Caco-2 (cell line): ENCODE measurements at regions not wholly inside any gene's neighbourhood (a gene's known extent, or its start where the extent isn't known, plus 50 kb on each side); places are given as distances from the start of the nearest gene placed in this dataset.

Experiments
- BruUV-seq: library from RNA; stranded (reverse); fragments of 400-500 nt; replicated peaks from 2 replicates; lab custom pipeline; 2021; lab: Mats Ljungman, UMichigan
- CTCF ChIA-PET: fragments of 300-600 bp; sonication (Branson Sonifier 250); formaldehyde crosslinking; loops from one replicate; lab custom pipeline; 2022; ENCODE audit warnings: antibody characterized with exemption; lab: Charles Lee
- POLR2A ChIA-PET: fragments of 300-600 bp; sonication (Branson Sonifier 250); formaldehyde crosslinking; loops from one replicate; lab custom pipeline; 2022; ENCODE audit warnings: antibody characterized with exemption; lab: Charles Lee
- DNase-seq, 2 experiments: peaks; one replicate each; pipeline versions ENCODE4 v3.0.0 to v3.0.0-alpha.2; 2020 to 2022
- H3K27me3 ChIP-seq: replicated peaks from 2 replicates; pipeline ENCODE4 v1.6.0; 2011; ENCODE audit warnings: low read length; ENCODE audit not compliant: control insufficient read depth, insufficient read depth
- H3K36me3 ChIP-seq: 2 replicates; pipeline ENCODE4 v1.5.1; 2011; ENCODE audit warnings: low read length; ENCODE audit not compliant: control insufficient read depth, insufficient read depth
- H3K4me1 ChIP-seq: fragments of 250-450 bp; sonication (Bioruptor Pico); 2 replicates; pipeline ENCODE4 v1.5.1; 2020; ENCODE audit warnings: mild to moderate bottlenecking
- H3K4me3 ChIP-seq: 2 replicates; pipeline ENCODE4 v1.5.1; 2011; ENCODE audit warnings: low read depth, mild to moderate bottlenecking, control low read depth, low read length
- H3K9me3 ChIP-seq: fragments of 250-450 bp; sonication (Bioruptor Pico); 2 replicates; pipeline ENCODE4 v1.5.1; 2020; ENCODE audit warnings: mild to moderate bottlenecking, moderate library complexity
- H3K27ac Mint-ChIP-seq: one replicate; pipeline ENCODE4 v1.8.0; 2022; ENCODE audit warnings: mixed read lengths; ENCODE audit not compliant: unreplicated experiment
- H3K27me3 Mint-ChIP-seq: one replicate; pipeline ENCODE4 v1.8.0; 2022; ENCODE audit warnings: mixed read lengths; ENCODE audit not compliant: insufficient read depth, unreplicated experiment
- H3K36me3 Mint-ChIP-seq: one replicate; pipeline ENCODE4 v1.8.0; 2022; ENCODE audit warnings: mild to moderate bottlenecking, mixed read lengths; ENCODE audit not compliant: insufficient read depth, unreplicated experiment
- H3K4me1 Mint-ChIP-seq: one replicate; pipeline ENCODE4 v1.8.0; 2022; ENCODE audit warnings: low read depth, mixed read lengths; ENCODE audit not compliant: unreplicated experiment
- H3K4me3 Mint-ChIP-seq: one replicate; pipeline ENCODE4 v1.8.0; 2022; ENCODE audit warnings: mild to moderate bottlenecking, moderate library complexity, mixed read lengths; ENCODE audit not compliant: unreplicated experiment
- H3K9me3 Mint-ChIP-seq: one replicate; pipeline ENCODE4 v1.8.0; 2022; ENCODE audit warnings: mixed read lengths; ENCODE audit not compliant: unreplicated experiment
- intact Hi-C: fragments of 100-400 bp; cut with micrococcal nuclease; formaldehyde crosslinking; loops from one replicate; pipeline ENCODE4 v1.10.0; 2022; ENCODE audit not compliant: unreplicated experiment
- TF ChIP-seq, protein P1 (sequence below), 2 experiments: fragments of 200-600 bp in 1 of 2; IDR thresholded peaks; 1 replicate in 1 of 2; 2 replicates in 1 of 2; pipeline versions ENCODE4 v1.5.1 to v1.8.0; 2011 to 2022; ENCODE audit warnings: antibody characterized with exemption in 1 of 2, control low read depth in 1 of 2, inconsistent platforms in 1 of 2, low read depth in 1 of 2, low read length in 1 of 2, mild to moderate bottlenecking in 1 of 2, moderate library complexity in 1 of 2; ENCODE audit not compliant: insufficient read depth in 1 of 2, severe bottlenecking in 1 of 2, unreplicated experiment in 1 of 2

DNA sequence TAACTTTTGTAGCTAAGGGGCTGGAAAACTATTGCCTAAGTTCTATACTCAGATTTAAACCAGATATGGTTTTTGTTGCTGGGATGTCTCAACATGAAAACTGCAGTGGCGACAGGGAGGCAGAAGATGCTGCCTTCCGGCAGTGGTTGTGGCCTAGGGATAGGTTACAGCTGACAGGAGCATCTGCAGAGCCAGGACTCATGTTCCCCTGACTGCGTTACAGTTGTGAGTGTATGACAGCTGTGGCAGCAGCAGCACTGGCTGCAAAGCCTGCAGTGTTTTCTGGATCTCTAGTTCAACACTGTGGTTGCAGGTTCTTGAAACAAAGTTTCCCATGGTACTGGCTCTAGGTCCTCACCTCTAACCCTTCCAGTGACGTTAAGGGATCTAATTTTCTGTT is 498.8 kb upstream of the CDH18 start:
- BruUV-seq: no TSS peak
- Mint-ChIP-seq H3K36me3 (no peaks in the 10 kb centered on the region), H3K4me1 (no peaks in the 10 kb centered on the region), H3K27me3 (no peaks in the 10 kb centered on the region), H3K27ac (no peak overlapping the region), H3K9me3 (no peaks in the 10 kb centered on the region), H3K4me3 (no peak overlapping the region)
- intact Hi-C loops: no loop called here
- H3K4me1 ChIP-seq: no peaks in the 10 kb centered on the region
- H3K4me3 ChIP-seq: no peak overlapping the region
- TF ChIP-seq, protein P1, sequence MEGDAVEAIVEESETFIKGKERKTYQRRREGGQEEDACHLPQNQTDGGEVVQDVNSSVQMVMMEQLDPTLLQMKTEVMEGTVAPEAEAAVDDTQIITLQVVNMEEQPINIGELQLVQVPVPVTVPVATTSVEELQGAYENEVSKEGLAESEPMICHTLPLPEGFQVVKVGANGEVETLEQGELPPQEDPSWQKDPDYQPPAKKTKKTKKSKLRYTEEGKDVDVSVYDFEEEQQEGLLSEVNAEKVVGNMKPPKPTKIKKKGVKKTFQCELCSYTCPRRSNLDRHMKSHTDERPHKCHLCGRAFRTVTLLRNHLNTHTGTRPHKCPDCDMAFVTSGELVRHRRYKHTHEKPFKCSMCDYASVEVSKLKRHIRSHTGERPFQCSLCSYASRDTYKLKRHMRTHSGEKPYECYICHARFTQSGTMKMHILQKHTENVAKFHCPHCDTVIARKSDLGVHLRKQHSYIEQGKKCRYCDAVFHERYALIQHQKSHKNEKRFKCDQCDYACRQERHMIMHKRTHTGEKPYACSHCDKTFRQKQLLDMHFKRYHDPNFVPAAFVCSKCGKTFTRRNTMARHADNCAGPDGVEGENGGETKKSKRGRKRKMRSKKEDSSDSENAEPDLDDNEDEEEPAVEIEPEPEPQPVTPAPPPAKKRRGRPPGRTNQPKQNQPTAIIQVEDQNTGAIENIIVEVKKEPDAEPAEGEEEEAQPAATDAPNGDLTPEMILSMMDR (IDR thresholded peaks at IDR 0.05; ENCODE audit: insufficient read depth in 1 of 2, low read depth in 1 of 2, low read length in 1 of 2, severe bottlenecking in 1 of 2, unreplicated experiment in 1 of 2): no peak
- POLR2A ChIA-PET: no interaction called here
- DNase-seq: no peak
- CTCF ChIA-PET: no interaction called here
- H3K27me3 ChIP-seq: no peaks in the 10 kb centered on the region
- no peaks in the 10 kb centered on the region for H3K9me3 ChIP-seq
- no peaks in the 10 kb centered on the region for H3K36me3 ChIP-seq

GRCh38 chr5:20476016-20476415 is 488.0 kb upstream of the CDH18 start:
- no peaks in the 10 kb centered on the region for H3K36me3 Mint-ChIP-seq
- no peaks in the 10 kb centered on the region for H3K27me3 Mint-ChIP-seq
- no TSS peak for BruUV-seq
- Histone ChIP-seq H3K9me3 (no peaks in the 10 kb centered on the region), H3K4me1 (no peaks in the 10 kb centered on the region), H3K4me3 (no peak overlapping the region), H3K27me3 (no peaks in the 10 kb centered on the region), H3K36me3 (no peaks in the 10 kb centered on the region)
- ChIA-PET CTCF (no interaction called here), POLR2A (no interaction called here)
- no peak for DNase-seq
- no peaks in the 10 kb centered on the region for H3K9me3 Mint-ChIP-seq
- no peak overlapping the region for H3K27ac Mint-ChIP-seq
- intact Hi-C loops: no loop called here
- no peak overlapping the region for H3K4me3 Mint-ChIP-seq
- no peaks in the 10 kb centered on the region for H3K4me1 Mint-ChIP-seq
- TF ChIP-seq, protein P1 (IDR thresholded peaks at IDR 0.05; ENCODE audit: insufficient read depth in 1 of 2, low read depth in 1 of 2, low read length in 1 of 2, severe bottlenecking in 1 of 2, unreplicated experiment in 1 of 2): no peak

- no peak overlapping the region for H3K4me3 ChIP-seq
- Mint-ChIP-seq H3K9me3 (no peaks in the 10 kb centered on the region), H3K27ac (no peak overlapping the region), H3K4me1 (no peaks in the 10 kb centered on the region), H3K27me3 (no peaks in the 10 kb centered on the region), H3K4me3 (no peak overlapping the region), H3K36me3 (no peaks in the 10 kb centered on the region)
- DNase-seq: no peak
- no peaks in the 10 kb centered on the region for H3K4me1 ChIP-seq
- ChIA-PET CTCF (no interaction called here), POLR2A (no interaction called here)
- H3K9me3 ChIP-seq: no peaks in the 10 kb centered on the region
- TF ChIP-seq, protein P1 (IDR thresholded peaks at IDR 0.05; ENCODE audit: insufficient read depth in 1 of 2, low read depth in 1 of 2, low read length in 1 of 2, severe bottlenecking in 1 of 2, unreplicated experiment in 1 of 2): no peak
- no TSS peak for BruUV-seq
- H3K36me3 ChIP-seq: no peaks in the 10 kb centered on the region
- no peaks in the 10 kb centered on the region for H3K27me3 ChIP-seq
- intact Hi-C loops: no loop called here
Measured at GRCh38 chr5:20470997-20471396, 483.0 kb upstream of the CDH18 start.
